Renal cortical epithelial cell (primary cell): ENCODE measurements at regions not wholly inside any gene's neighbourhood (a gene's known extent, or its start where the extent isn't known, plus 50 kb on each side); places are given as distances from the start of the nearest gene placed in this dataset.
"Not testable (repeated sequence)": the region's sequence is repeated elsewhere in the genome, so short reads cannot be mapped to it uniquely, and the experiment has no call there.

Experiments used
- DNase-seq: peaks from one replicate; pipeline ENCODE4 v3.0.0-alpha.2; 2011; ENCODE audit warnings: low read depth

GRCh38 chr10:129063212-129063611 lies 403.8 kb upstream of the MGMT start:
- no peak for DNase-seq

GRCh38 chr10:129063877-129064276 lies 403.2 kb upstream of the MGMT start:
- no peak for DNase-seq

- not testable (repeated sequence) for DNase-seq
Measured at GRCh38 chr10:129066529-129066928, 400.5 kb upstream of the MGMT start.

GRCh38 chr10:129071411-129071810 lies 395.6 kb upstream of the MGMT start:
- not testable (repeated sequence) for DNase-seq

GRCh38 chr10:129074939-129075338 lies 392.1 kb upstream of the MGMT start:
- DNase-seq, result no peak

GRCh38 chr10:129075508-129075907 lies 391.5 kb upstream of the MGMT start:
- no peak for DNase-seq

GRCh38 chr10:129075927-129076326 lies 391.1 kb upstream of the MGMT start:
- DNase-seq, result no peak

- no peak for DNase-seq
Measured at GRCh38 chr10:129078346-129078745, 388.7 kb upstream of the MGMT start.

- DNase-seq, result no peak
Measured at GRCh38 chr10:129078746-129079145, 388.3 kb upstream of the MGMT start.

GRCh38 chr10:129079705-129080104 lies 387.3 kb upstream of the MGMT start:
- DNase-seq, result no peak

GRCh38 chr10:129085811-129086210 lies 381.2 kb upstream of the MGMT start:
- DNase-seq, result no peak

GRCh38 chr10:129089341-129089740 lies 377.7 kb upstream of the MGMT start:
- DNase-seq, result no peak

GRCh38 chr10:129090165-129090564 lies 376.9 kb upstream of the MGMT start:
- no peak for DNase-seq

GRCh38 chr10:129090618-129091366 lies 376.2 kb upstream of the MGMT start:
- no peak for DNase-seq

- no peak for DNase-seq
Measured at GRCh38 chr10:129093641-129094040, 373.4 kb upstream of the MGMT start.

- DNase-seq, result no peak
Measured at GRCh38 chr10:129094233-129094632, 372.8 kb upstream of the MGMT start.

GRCh38 chr10:129094861-129095260 lies 372.2 kb upstream of the MGMT start:
- DNase-seq, result no peak

- no peak for DNase-seq
Measured at GRCh38 chr10:129095680-129096064, 371.4 kb upstream of the MGMT start.

- peak; percentile 65 for DNase-seq
Measured at GRCh38 chr10:129096065-129096984, 370.7 kb upstream of the MGMT start.

GRCh38 chr10:129097776-129098330 lies 369.2 kb upstream of the MGMT start:
- no peak for DNase-seq

- no peak for DNase-seq
Measured at GRCh38 chr10:129098517-129098916, 368.5 kb upstream of the MGMT start.

- DNase-seq, result no peak
Measured at GRCh38 chr10:129099486-129099885, 367.6 kb upstream of the MGMT start.

GRCh38 chr10:129099992-129100391 lies 367.0 kb upstream of the MGMT start:
- DNase-seq, result no peak
